Astrocyte (in vitro differentiated cells and primary cell): ENCODE measurements at regions not wholly inside any gene's neighbourhood (a gene's known extent, or its start where the extent isn't known, plus 50 kb on each side); places are given as distances from the start of the nearest gene placed in this dataset.

ENCODE experiments used
- DNase-seq: peaks from one replicate; pipeline ENCODE4 v3.0.0-alpha.2; 2010; ENCODE audit warnings: low read depth
- FAIRE-seq: peaks from 2 replicates; lab custom pipeline; 2011; peaks lifted over from hg19 to GRCh38; lab: Jason Lieb, UNC
- H2AFZ ChIP-seq: 2 replicates; pipeline ENCODE4 v1.6.0; 2012; ENCODE audit warnings: low read depth, low read length, inconsistent platforms
- H3K27ac ChIP-seq: 2 replicates; pipeline ENCODE4 v1.5.1; 2011; ENCODE audit warnings: low read depth, low read length, inconsistent platforms
- H3K27me3 ChIP-seq: 2 replicates; pipeline ENCODE4 v1.6.0; 2011; ENCODE audit warnings: low read length, inconsistent platforms; ENCODE audit not compliant: insufficient read depth
- H3K36me3 ChIP-seq: 2 replicates; pipeline ENCODE4 v1.5.1; 2011; ENCODE audit warnings: low read length, inconsistent platforms; ENCODE audit not compliant: insufficient read depth
- H3K4me1 ChIP-seq: 2 replicates; pipeline ENCODE4 v1.5.1; 2011; ENCODE audit warnings: low read length, inconsistent platforms; ENCODE audit not compliant: insufficient read depth
- H3K4me2 ChIP-seq: 2 replicates; pipeline ENCODE4 v1.6.0; 2012; ENCODE audit warnings: low read length, inconsistent platforms
- H3K4me3 ChIP-seq: 2 replicates; pipeline ENCODE4 v1.5.1; 2011; ENCODE audit warnings: low read depth, mild to moderate bottlenecking, low read length, inconsistent platforms; ENCODE audit not compliant: insufficient read depth
- H3K79me2 ChIP-seq: 2 replicates; pipeline ENCODE4 v1.6.0; 2012; ENCODE audit warnings: mild to moderate bottlenecking, low read length, inconsistent platforms; ENCODE audit not compliant: insufficient read depth
- H3K9ac ChIP-seq: 2 replicates; pipeline ENCODE4 v1.6.0; 2012; ENCODE audit warnings: mild to moderate bottlenecking, low read length, inconsistent platforms
- H3K9me3 ChIP-seq: 2 replicates; pipeline ENCODE4 v1.5.1; 2012; ENCODE audit warnings: low read depth, mild to moderate bottlenecking, low read length, inconsistent platforms; ENCODE audit not compliant: insufficient read depth
- H4K20me1 ChIP-seq: 2 replicates; pipeline ENCODE4 v1.6.0; 2012; ENCODE audit warnings: low read length, inconsistent platforms; ENCODE audit not compliant: insufficient read depth
- H3K27ac Mint-ChIP-seq: one replicate; pipeline ENCODE4 v1.8.0; 2021; ENCODE audit warnings: mild to moderate bottlenecking, mixed read lengths; ENCODE audit not compliant: unreplicated experiment
- H3K27me3 Mint-ChIP-seq: one replicate; pipeline ENCODE4 v1.8.0; 2021; ENCODE audit warnings: low read depth, mixed read lengths; ENCODE audit not compliant: unreplicated experiment
- H3K36me3 Mint-ChIP-seq: one replicate; pipeline ENCODE4 v1.8.0; 2021; ENCODE audit warnings: low read depth, mixed read lengths; ENCODE audit not compliant: unreplicated experiment
- H3K4me1 Mint-ChIP-seq: one replicate; pipeline ENCODE4 v1.8.0; 2021; ENCODE audit warnings: low read depth, mixed read lengths; ENCODE audit not compliant: unreplicated experiment
- H3K4me3 Mint-ChIP-seq: one replicate; pipeline ENCODE4 v1.8.0; 2021; ENCODE audit warnings: mild to moderate bottlenecking, moderate library complexity, mixed read lengths; ENCODE audit not compliant: unreplicated experiment
- H3K9me3 Mint-ChIP-seq: one replicate; pipeline ENCODE4 v1.8.0; 2021; ENCODE audit warnings: mild to moderate bottlenecking, mixed read lengths; ENCODE audit not compliant: unreplicated experiment
- EZH2 ChIP-seq: IDR thresholded peaks from 2 replicates; pipeline ENCODE4 v1.6.1; 2012; ENCODE audit warnings: mild to moderate bottlenecking, low read length, inconsistent platforms; ENCODE audit not compliant: insufficient read depth
- TF ChIP-seq, protein P1 (sequence below): IDR thresholded peaks from 2 replicates; pipeline ENCODE4 v1.5.1; 2011; ENCODE audit warnings: low read depth, mild to moderate bottlenecking, inconsistent platforms, low read length, moderate library complexity; ENCODE audit not compliant: insufficient read depth

DNA sequence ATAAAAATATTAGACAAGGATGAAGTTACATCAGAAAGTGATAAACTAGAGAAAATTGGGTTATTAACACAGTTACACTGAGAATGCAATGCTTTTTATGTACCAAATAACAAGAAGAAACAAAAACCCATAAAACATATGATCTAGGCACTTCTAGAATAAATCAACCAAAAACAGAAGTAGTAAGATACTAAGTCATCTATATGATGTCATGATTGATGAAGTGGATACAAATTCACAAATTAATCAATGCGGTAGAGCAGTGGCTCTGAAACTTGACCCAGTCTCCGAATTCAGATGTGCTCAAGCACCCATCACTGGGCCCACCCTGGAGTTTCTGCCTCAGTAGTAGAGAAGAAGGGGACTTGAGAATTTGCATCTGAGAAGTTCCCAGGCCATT, 112.1 kb upstream of the SSTR4 start:
- no peak overlapping the region for H3K27ac ChIP-seq
- Mint-ChIP-seq H3K36me3 (no peaks in the 10 kb centered on the region), H3K4me3 (no peak overlapping the region), H3K4me1 (peaks cover 40% of the 10 kb centered on the region), H3K9me3 (peaks cover 1% of the 10 kb centered on the region), H3K27ac (no peak overlapping the region), H3K27me3 (peaks cover 3% of the 10 kb centered on the region)
- no peak overlapping the region for H3K4me3 ChIP-seq
- no peak overlapping the region for H3K9ac ChIP-seq
- peaks cover 4% of the 10 kb centered on the region for H3K27me3 ChIP-seq
- no peak for FAIRE-seq
- no peak overlapping the region for H3K4me2 ChIP-seq
- peaks cover 3% of the 10 kb centered on the region for H3K4me1 ChIP-seq
- H3K79me2 ChIP-seq, result no peaks in the 10 kb centered on the region
- H2AFZ ChIP-seq, result no peak overlapping the region
- no peak for DNase-seq
- no peaks in the 10 kb centered on the region for H4K20me1 ChIP-seq
- peaks cover 3% of the 10 kb centered on the region for H3K9me3 ChIP-seq
- H3K36me3 ChIP-seq, result no peaks in the 10 kb centered on the region
- no peak for TF ChIP-seq EZH2
- TF ChIP-seq, protein P1, sequence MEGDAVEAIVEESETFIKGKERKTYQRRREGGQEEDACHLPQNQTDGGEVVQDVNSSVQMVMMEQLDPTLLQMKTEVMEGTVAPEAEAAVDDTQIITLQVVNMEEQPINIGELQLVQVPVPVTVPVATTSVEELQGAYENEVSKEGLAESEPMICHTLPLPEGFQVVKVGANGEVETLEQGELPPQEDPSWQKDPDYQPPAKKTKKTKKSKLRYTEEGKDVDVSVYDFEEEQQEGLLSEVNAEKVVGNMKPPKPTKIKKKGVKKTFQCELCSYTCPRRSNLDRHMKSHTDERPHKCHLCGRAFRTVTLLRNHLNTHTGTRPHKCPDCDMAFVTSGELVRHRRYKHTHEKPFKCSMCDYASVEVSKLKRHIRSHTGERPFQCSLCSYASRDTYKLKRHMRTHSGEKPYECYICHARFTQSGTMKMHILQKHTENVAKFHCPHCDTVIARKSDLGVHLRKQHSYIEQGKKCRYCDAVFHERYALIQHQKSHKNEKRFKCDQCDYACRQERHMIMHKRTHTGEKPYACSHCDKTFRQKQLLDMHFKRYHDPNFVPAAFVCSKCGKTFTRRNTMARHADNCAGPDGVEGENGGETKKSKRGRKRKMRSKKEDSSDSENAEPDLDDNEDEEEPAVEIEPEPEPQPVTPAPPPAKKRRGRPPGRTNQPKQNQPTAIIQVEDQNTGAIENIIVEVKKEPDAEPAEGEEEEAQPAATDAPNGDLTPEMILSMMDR, result no peak

DNA sequence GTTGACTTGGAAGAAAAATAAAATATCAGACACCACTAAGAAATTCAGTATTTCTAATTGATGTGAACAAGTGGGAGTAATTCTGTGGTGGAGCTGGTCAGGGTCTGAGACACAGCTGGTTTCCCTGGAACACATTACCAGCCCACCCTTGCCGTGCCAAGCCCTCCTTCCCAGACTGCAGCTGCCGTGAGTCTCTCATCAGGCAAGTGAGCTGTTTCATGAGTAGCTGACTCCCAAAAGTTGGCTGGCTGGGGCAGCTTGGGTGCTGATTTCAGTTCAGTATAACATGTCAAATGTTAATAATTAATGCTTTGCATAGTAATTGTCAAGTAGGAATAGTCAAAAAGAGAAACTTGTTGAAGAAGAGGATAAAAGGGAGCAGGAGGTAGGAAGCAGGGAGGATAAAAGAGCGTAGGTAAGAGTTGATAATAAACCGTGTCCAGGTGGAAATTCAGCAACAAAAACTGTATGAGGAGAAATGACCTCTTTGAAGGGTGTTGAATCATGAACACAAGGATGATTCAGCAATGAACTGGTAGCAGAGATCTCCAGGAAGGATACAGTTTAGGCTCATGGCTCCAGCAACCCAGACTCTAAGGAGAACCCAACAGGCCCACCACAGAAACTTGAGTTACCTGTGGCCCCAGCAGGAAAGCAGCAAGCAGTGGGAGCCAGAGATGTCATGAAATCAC, 110.9 kb upstream of the SSTR4 start:
- FAIRE-seq (no peak), DNase-seq (no peak)
- no peak for TF ChIP-seq EZH2
- TF ChIP-seq, protein P1, result no peak
- Histone ChIP-seq H3K4me3 (no peak overlapping the region), H3K9me3 (peaks cover 3% of the 10 kb centered on the region), H3K4me2 (no peak overlapping the region), H3K9ac (no peak overlapping the region), H3K36me3 (no peaks in the 10 kb centered on the region), H4K20me1 (no peaks in the 10 kb centered on the region), H3K4me1 (peaks cover 3% of the 10 kb centered on the region), H3K27me3 (peaks cover 4% of the 10 kb centered on the region), H3K27ac (no peak overlapping the region), H3K79me2 (no peaks in the 10 kb centered on the region), H2AFZ (no peak overlapping the region)
- peak overlapping the region; percentile 22 for H3K27ac Mint-ChIP-seq
- H3K9me3 Mint-ChIP-seq, result no peaks in the 10 kb centered on the region
- peaks cover 4% of the 10 kb centered on the region for H3K27me3 Mint-ChIP-seq
- H3K36me3 Mint-ChIP-seq, result no peaks in the 10 kb centered on the region
- H3K4me3 Mint-ChIP-seq, result peak overlapping the region; percentile 63
- H3K4me1 Mint-ChIP-seq, result peaks cover 42% of the 10 kb centered on the region

DNA sequence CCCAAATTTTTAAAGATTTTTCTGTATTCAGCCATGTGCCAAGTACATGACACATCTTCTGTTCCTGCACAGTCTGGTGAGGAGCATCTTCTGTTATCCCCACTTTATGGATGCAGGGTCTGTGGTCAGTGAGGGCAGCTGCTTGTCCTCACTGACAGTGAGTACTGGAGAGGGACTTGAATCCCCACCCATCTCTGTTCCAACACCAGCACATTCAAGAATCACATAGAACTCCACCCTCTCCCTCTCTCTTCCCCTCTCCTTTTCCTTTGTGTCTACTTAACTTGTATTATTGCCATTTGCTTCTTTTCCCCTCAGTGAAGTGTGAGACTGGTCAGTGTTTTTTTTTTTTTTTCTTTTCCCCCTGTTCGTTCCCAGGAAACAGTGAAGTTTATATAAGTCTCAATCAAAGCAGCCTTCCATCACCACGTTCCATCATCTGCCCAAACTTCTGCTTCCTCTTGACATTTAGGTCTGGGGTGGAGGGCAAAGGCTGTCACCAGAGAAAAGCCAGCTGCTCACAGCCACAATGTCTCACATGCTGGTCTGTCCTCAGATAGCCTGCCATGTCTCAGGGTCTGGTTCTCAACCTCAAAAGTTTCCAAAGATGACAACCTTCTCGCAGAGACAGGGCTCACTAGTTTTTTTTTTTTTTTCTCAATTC, 110.0 kb upstream of the SSTR4 start:
- H2AFZ ChIP-seq, result no peak overlapping the region
- H3K27me3 ChIP-seq, result no peaks in the 10 kb centered on the region
- H4K20me1 ChIP-seq, result no peaks in the 10 kb centered on the region
- peaks cover 4% of the 10 kb centered on the region for H3K27me3 Mint-ChIP-seq
- H3K4me3 ChIP-seq, result no peak overlapping the region
- FAIRE-seq, result no peak
- H3K36me3 Mint-ChIP-seq, result no peaks in the 10 kb centered on the region
- H3K27ac ChIP-seq, result no peak overlapping the region
- peak overlapping the region; percentile 29 for H3K27ac Mint-ChIP-seq
- H3K36me3 ChIP-seq, result no peaks in the 10 kb centered on the region
- no peak overlapping the region for H3K9ac ChIP-seq
- H3K4me3 Mint-ChIP-seq, result no peak overlapping the region
- no peaks in the 10 kb centered on the region for H3K9me3 Mint-ChIP-seq
- H3K4me1 ChIP-seq, result peaks cover 3% of the 10 kb centered on the region
- peaks cover 42% of the 10 kb centered on the region for H3K4me1 Mint-ChIP-seq
- no peaks in the 10 kb centered on the region for H3K9me3 ChIP-seq
- no peaks in the 10 kb centered on the region for H3K79me2 ChIP-seq
- no peak for DNase-seq
- TF ChIP-seq, protein P1, result no peak
- TF ChIP-seq EZH2, result no peak
- no peak overlapping the region for H3K4me2 ChIP-seq
